GM12864 (cell line): ENCODE measurements at regions not wholly inside any gene's neighbourhood (a gene's known extent, or its start where the extent isn't known, plus 50 kb on each side); places are given as distances from the start of the nearest gene placed in this dataset.

Experiments
- DNase-seq: peaks from one replicate; pipeline ENCODE4 v3.0.0-alpha.2; 2011; ENCODE audit warnings: low read depth
- H3K4me3 ChIP-seq: 2 replicates; pipeline ENCODE4 v1.5.1; 2011; ENCODE audit warnings: mild to moderate bottlenecking, low read depth, low read length, control low read depth
- CTCF ChIP-seq: IDR thresholded peaks from 2 replicates; pipeline ENCODE4 v1.5.1; 2011; ENCODE audit warnings: low read depth, mild to moderate bottlenecking, moderate library complexity, low read length, control low read depth, inconsistent platforms; ENCODE audit errors: missing control alignments

DNA sequence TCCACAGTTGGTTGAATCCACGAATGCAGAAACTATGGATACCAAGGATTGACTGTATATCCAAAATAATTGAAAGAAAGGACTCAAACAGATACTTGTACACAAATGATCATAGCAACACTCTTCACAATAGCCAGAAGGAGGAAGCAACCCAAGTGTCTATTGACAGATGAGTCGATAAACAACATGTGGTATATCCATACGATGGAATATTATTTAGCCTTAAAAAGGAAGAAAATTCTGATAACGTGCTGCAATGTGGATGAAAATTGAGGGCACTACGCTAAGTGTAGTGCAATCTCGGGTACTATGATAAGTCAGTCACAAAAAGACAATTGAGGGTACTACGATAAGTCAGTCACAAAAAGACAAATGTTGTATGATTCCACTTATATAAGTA, 83.6 kb upstream of the CPEB4 start:
- no peak for TF ChIP-seq CTCF
- DNase-seq, result no peak
- H3K4me3 ChIP-seq, result no peak overlapping the region

DNA sequence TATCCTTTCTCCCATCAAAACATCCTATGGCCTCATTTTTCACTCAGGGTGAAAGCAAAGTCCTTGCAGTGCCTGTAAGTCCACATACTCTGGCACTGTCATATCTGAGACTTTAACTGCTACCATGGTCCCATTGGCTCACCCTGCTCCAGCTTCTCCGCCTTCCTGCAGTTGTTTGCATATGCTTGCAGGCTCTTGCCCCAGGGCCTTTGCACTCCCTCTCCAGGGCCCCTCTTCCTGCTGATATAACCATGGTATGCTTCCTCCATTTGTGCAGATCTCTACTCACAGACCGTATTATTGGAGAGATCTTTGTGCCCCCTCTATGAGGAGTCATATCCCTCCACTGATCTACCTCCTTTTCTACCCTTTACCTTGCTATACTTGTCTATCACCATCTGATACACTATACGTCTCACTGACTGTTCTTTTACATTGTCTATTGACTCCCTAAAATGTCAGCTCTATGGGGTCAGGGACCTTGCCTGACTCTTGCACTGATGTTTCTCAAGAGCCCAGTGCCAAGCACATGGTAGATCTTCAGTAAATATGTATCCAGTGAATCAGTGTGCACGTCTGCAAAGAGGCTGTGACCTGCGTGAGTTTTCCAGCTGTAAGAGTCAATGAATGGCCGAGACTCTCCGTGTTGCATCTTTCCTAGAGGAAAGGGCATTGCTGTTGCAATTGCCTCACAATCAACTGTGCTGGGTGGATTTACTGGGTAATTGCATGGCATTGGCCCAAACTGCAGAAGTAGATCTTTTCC, 81.7 kb upstream of the CPEB4 start:
- TF ChIP-seq CTCF, result no peak
- no peak for DNase-seq
- no peak overlapping the region for H3K4me3 ChIP-seq

DNA sequence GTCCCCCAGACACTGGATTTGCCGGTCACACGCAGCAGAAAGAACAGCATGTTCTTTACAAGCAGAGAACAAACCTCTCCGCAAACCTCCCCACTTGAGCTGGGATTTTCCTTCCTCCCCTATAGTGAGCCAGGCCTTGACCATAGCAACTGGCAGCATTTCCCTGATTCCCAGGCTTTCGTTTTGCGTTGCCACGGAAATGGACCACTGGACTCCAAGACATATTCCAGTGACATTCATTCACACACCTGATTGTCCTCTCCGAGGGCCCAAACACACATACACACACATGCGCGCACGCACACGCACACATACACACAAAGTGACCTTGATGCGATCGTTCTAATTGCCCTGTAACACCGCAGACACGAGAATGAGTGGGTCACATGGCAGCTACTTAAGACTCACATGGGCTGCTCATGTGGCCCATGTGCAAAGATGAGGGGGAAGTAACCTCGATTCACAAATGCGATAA, 80.9 kb upstream of the CPEB4 start:
- DNase-seq, result no peak
- no peak for TF ChIP-seq CTCF
- H3K4me3 ChIP-seq, result no peak overlapping the region

GRCh38 chr5:173808079-173808808, 79.9 kb upstream of the CPEB4 start:
- DNase-seq, result no peak
- TF ChIP-seq CTCF, result no peak
- H3K4me3 ChIP-seq, result no peak overlapping the region

GRCh38 chr5:173809014-173809413, 79.1 kb upstream of the CPEB4 start:
- H3K4me3 ChIP-seq, result no peak overlapping the region
- no peak for TF ChIP-seq CTCF
- no peak for DNase-seq

DNA sequence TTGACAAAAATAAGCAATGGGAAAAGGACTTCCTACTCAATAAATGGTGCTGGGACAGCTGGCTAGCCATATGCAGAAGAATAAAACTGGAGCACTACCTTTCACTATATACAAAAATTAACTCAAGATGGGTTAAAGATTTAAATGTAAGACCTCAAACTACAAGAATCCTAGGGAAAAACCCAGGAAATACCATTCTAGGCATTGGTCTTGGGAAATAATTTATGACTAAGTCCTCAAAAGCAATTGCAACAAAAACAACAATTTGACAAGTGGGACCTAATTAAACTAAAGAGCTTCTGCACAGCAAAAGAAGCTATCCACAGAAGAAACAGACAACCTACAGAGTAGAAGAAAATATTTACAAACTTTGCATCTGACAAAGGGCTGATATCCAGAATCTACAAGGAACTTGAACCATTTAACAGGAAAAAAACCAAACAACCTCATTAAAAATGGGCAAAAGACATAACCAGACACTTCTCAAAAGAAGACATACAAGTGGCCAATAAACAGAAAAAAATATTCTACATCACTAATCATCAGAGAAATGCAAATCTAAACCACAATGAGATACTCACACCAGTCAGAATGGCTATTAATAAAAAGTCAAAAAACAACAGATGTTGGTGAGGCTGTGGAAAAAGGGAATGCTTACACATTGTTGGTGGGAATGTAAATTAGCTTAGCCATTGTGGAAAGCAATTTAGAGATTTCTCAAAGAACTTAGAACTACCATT, 75.2 kb upstream of the CPEB4 start:
- no peak for DNase-seq
- no peak for TF ChIP-seq CTCF
- no peak overlapping the region for H3K4me3 ChIP-seq
